ENCODE measurements at regions not wholly inside any gene's neighbourhood (a gene's known extent, or its start where the extent isn't known, plus 50 kb on each side); places are given as distances from the start of the nearest gene placed in this dataset.

DNA sequence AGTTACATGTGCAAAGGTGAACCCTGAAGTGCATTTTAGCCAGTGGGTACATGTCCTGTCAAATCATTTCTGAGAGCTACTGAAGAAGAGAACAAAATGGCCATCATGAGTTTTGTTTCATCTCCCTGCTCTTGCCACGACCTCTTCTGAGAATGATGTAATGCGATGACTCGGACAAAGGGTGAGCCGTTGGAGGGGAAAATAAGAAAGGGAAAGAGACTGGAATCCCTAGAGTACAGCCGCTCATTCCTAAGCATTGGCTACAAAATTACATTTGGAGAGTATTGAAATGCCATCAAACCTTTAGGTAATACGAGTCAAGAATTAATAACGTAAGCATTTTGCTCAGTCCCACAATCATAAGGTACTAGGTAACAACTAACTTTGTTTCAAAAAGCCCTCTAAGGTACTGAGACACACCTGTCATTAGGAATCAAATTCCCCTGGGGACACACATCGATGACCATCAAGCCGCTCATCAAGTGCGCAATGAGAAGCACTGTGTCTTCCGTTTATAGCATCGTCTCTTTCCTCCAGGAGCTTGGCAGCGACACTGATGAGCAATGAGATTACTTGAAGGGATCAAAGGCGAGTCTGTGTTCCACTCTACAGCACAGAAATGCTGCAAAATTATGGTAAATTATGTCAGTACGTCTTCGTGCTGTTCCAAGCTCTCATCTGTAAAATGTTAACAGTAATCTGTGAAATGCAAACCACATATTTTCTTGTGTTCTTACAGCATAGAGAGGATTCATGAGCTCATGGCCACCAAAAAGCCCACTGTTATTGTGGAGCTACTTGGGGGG is 97.3 kb upstream of the PIEZO2 start (continued):
- TF ChIP-seq, protein P1, sequence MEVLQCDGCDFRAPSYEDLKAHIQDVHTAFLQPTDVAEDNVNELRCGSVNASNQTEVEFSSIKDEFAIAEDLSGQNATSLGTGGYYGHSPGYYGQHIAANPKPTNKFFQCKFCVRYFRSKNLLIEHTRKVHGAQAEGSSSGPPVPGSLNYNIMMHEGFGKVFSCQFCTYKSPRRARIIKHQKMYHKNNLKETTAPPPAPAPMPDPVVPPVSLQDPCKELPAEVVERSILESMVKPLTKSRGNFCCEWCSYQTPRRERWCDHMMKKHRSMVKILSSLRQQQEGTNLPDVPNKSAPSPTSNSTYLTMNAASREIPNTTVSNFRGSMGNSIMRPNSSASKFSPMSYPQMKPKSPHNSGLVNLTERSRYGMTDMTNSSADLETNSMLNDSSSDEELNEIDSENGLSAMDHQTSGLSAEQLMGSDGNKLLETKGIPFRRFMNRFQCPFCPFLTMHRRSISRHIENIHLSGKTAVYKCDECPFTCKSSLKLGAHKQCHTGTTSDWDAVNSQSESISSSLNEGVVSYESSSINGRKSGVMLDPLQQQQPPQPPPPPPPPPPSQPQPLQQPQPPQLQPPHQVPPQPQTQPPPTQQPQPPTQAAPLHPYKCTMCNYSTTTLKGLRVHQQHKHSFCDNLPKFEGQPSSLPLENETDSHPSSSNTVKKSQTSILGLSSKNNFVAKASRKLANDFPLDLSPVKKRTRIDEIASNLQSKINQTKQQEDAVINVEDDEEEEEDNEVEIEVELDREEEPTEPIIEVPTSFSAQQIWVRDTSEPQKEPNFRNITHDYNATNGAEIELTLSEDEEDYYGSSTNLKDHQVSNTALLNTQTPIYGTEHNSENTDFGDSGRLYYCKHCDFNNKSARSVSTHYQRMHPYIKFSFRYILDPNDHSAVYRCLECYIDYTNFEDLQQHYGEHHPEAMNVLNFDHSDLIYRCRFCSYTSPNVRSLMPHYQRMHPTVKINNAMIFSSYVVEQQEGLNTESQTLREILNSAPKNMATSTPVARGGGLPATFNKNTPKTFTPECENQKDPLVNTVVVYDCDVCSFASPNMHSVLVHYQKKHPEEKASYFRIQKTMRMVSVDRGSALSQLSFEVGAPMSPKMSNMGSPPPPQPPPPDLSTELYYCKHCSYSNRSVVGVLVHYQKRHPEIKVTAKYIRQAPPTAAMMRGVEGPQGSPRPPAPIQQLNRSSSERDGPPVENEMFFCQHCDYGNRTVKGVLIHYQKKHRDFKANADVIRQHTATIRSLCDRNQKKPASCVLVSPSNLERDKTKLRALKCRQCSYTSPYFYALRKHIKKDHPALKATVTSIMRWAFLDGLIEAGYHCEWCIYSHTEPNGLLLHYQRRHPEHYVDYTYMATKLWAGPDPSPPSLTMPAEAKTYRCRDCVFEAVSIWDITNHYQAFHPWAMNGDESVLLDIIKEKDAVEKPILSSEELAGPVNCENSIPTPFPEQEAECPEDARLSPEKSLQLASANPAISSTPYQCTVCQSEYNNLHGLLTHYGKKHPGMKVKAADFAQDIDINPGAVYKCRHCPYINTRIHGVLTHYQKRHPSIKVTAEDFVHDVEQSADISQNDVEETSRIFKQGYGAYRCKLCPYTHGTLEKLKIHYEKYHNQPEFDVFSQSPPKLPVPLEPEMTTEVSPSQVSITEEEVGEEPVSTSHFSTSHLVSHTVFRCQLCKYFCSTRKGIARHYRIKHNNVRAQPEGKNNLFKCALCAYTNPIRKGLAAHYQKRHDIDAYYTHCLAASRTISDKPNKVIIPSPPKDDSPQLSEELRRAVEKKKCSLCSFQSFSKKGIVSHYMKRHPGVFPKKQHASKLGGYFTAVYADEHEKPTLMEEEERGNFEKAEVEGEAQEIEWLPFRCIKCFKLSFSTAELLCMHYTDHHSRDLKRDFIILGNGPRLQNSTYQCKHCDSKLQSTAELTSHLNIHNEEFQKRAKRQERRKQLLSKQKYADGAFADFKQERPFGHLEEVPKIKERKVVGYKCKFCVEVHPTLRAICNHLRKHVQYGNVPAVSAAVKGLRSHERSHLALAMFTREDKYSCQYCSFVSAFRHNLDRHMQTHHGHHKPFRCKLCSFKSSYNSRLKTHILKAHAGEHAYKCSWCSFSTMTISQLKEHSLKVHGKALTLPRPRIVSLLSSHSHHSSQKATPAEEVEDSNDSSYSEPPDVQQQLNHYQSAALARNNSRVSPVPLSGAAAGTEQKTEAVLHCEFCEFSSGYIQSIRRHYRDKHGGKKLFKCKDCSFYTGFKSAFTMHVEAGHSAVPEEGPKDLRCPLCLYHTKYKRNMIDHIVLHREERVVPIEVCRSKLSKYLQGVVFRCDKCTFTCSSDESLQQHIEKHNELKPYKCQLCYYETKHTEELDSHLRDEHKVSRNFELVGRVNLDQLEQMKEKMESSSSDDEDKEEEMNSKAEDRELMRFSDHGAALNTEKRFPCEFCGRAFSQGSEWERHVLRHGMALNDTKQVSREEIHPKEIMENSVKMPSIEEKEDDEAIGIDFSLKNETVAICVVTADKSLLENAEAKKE (CRISPR knock-in tag; IDR thresholded peaks at IDR 0.05): no peak
- no peak for TF ChIP-seq STAT1 (IDR thresholded peaks at IDR 0.05; ENCODE audit: unreplicated experiment)
- no peak for TF ChIP-seq EZH2 (IDR thresholded peaks at IDR 0.05; ENCODE audit: low read depth, unreplicated experiment)
- no peak for TF ChIP-seq ZNF331 (CRISPR knock-in tag; IDR thresholded peaks at IDR 0.05; ENCODE audit: low read depth)
- TF ChIP-seq ZNF114 (CRISPR knock-in tag; IDR thresholded peaks at IDR 0.05): no peak
- no peak for TF ChIP-seq EZH2phosphoT487 (IDR thresholded peaks at IDR 0.05; ENCODE audit: unreplicated experiment)
- no peak for TF ChIP-seq NANOG (IDR thresholded peaks at IDR 0.05; ENCODE audit: borderline replicate concordance)
- TF ChIP-seq REST (IDR thresholded peaks at IDR 0.05; ENCODE audit: unreplicated experiment): no peak
- no peak for TF ChIP-seq JUNB (IDR thresholded peaks at IDR 0.05; ENCODE audit: unreplicated experiment)
- TF ChIP-seq CREB1 (CRISPR knock-in tag; IDR thresholded peaks at IDR 0.05; ENCODE audit: low read depth): no peak
- TF ChIP-seq ETS1 (IDR thresholded peaks at IDR 0.05): no peak
- TF ChIP-seq POLR2AphosphoS5 (IDR thresholded peaks at IDR 0.05; ENCODE audit: low read depth): no peak
